ENCODE measurements at regions not wholly inside any gene's neighbourhood (a gene's known extent, or its start where the extent isn't known, plus 50 kb on each side); places are given as distances from the start of the nearest gene placed in this dataset.

DNA sequence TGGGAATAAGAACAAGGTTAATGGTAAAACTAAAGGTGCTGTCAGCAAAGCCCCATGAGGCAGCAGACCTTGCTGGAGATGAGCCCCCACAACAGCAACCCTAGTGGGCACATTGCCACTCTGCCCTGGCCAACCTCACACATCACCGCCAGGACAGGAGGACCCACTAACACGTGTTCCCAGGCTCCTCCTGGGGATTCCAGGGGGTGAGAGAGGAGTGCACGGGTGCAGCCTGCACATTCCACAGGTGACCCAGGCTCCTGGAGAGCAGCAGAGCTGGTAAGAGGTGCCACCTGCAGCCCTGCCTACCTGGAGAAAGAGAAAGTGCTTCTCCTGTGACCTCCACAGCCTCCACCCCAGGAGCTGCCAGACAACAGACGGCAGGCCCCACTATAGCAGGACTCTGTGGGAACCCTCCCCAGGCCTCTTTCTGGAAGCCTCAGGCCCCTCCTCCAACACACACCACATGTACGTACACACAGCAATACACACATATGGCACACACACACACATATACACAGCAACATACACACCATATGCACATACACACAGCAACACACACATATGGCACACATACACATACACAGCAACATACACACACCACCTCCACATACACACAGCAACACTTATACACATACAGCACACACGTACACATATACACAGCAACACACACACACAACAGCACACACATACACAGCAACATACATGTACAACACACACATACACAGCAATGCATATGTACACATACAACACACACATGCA lies 187.1 kb downstream of the GLI2 start:
- TF ChIP-seq, protein P1, sequence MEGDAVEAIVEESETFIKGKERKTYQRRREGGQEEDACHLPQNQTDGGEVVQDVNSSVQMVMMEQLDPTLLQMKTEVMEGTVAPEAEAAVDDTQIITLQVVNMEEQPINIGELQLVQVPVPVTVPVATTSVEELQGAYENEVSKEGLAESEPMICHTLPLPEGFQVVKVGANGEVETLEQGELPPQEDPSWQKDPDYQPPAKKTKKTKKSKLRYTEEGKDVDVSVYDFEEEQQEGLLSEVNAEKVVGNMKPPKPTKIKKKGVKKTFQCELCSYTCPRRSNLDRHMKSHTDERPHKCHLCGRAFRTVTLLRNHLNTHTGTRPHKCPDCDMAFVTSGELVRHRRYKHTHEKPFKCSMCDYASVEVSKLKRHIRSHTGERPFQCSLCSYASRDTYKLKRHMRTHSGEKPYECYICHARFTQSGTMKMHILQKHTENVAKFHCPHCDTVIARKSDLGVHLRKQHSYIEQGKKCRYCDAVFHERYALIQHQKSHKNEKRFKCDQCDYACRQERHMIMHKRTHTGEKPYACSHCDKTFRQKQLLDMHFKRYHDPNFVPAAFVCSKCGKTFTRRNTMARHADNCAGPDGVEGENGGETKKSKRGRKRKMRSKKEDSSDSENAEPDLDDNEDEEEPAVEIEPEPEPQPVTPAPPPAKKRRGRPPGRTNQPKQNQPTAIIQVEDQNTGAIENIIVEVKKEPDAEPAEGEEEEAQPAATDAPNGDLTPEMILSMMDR (IDR thresholded peaks at IDR 0.05), result no peak
- no peaks in the 10 kb centered on the region for H3K9me3 Mint-ChIP-seq (ENCODE audit: low read depth)
- H3K27me3 Mint-ChIP-seq (ENCODE audit: low read depth), result no peaks in the 10 kb centered on the region
- peaks cover 52% of the 10 kb centered on the region for H3K4me1 Mint-ChIP-seq (ENCODE audit: low read depth)
- no peak overlapping the region for H3K27ac Mint-ChIP-seq (ENCODE audit: unreplicated experiment)
- DNase-seq (ENCODE audit: low spot score), result no peak
- peaks cover 4% of the 10 kb centered on the region for H3K36me3 Mint-ChIP-seq (ENCODE audit: low read depth)
- H3K4me3 Mint-ChIP-seq (ENCODE audit: unreplicated experiment), result no peak overlapping the region

DNA sequence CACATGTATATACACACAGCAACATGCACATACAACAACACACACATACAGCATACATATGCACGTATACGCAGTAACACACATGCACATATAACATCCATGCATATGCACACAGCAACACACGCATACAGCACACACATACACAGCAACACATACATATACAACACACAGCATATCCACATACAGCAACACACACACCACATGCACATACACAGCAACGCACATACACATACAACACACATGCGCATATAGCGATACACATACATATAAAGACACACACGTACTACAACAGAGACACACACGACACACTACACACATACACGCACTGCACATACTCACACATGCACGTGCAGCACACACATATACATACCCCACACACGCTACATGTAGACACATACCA lies 187.8 kb downstream of the GLI2 start:
- H3K27ac Mint-ChIP-seq (ENCODE audit: unreplicated experiment), result no peak overlapping the region
- H3K4me3 Mint-ChIP-seq (ENCODE audit: unreplicated experiment), result no peak overlapping the region
- TF ChIP-seq, protein P1 (IDR thresholded peaks at IDR 0.05), result no peak
- no peak for DNase-seq (ENCODE audit: low spot score)
- H3K4me1 Mint-ChIP-seq (ENCODE audit: low read depth), result peaks cover 47% of the 10 kb centered on the region
- peaks cover 9% of the 10 kb centered on the region for H3K36me3 Mint-ChIP-seq (ENCODE audit: low read depth)
- H3K27me3 Mint-ChIP-seq (ENCODE audit: low read depth), result no peaks in the 10 kb centered on the region
- H3K9me3 Mint-ChIP-seq (ENCODE audit: low read depth), result no peaks in the 10 kb centered on the region

DNA sequence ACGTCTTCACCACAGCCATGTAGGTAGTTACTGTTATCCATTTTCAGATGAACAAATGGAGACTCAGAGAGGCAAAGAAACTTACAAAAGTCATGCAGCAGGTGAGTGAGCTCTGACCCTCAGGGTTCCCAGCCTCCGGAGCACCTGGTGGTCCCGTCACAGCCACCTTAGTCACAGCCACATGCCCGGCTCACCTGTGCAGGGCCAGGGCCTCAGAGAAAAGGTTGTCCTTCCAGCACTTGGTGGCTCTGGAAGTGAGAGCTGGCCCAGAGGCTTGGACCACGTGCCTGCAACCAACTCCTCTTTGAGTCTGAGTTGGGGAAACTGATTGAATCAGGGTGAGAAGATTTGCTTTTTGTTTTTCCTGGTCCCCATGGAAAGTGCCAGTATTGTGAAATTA lies 189.3 kb downstream of the GLI2 start:
- no peaks in the 10 kb centered on the region for H3K9me3 Mint-ChIP-seq (ENCODE audit: low read depth)
- H3K36me3 Mint-ChIP-seq (ENCODE audit: low read depth), result peaks cover 16% of the 10 kb centered on the region
- TF ChIP-seq, protein P1 (IDR thresholded peaks at IDR 0.05), result no peak
- no peak overlapping the region for H3K27ac Mint-ChIP-seq (ENCODE audit: unreplicated experiment)
- no peaks in the 10 kb centered on the region for H3K27me3 Mint-ChIP-seq (ENCODE audit: low read depth)
- H3K4me1 Mint-ChIP-seq (ENCODE audit: low read depth), result peaks cover 42% of the 10 kb centered on the region
- no peak for DNase-seq (ENCODE audit: low spot score)
- no peak overlapping the region for H3K4me3 Mint-ChIP-seq (ENCODE audit: unreplicated experiment)

DNA sequence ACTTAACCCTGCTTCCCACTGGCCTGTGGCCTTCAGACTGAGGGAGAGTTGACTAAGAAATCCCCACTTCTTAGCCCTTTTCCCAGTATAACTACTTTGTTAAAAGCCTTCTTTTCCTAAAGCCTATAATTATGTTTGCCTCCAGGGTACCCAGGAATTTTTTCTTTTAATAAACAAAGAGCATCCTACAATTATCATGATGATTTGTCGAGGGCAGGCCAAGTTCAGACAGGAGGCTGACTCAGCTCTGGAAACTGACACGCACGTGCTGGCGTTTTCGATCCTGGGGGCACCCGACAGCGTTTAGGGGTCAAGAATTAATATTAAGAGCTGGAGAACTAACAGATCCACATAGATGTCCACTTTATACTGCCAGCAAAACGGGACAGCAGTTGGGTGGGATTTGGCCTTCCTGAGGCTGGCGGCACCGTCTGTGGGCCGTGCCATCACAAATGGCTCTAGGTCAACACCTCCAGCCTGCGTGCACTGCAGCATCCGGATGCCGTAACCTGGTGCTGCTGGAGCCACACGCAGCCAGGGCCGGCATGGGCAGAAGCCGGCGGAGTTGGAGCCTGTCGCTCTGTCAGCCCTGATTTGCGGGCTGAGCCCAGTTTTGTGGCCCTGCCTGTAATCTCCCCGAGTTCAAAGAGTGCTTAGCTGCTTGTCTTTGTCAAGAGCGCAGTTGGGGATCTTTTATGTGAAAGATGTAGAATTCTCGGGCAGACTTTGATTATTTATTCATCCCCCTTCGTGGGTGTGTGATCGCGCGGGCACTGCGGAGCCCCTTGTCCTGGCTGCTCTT lies 191.0 kb downstream of the GLI2 start:
- Mint-ChIP-seq H3K4me3 (ENCODE audit: unreplicated experiment) (no peak overlapping the region), H3K36me3 (ENCODE audit: low read depth) (peaks cover 17% of the 10 kb centered on the region), H3K4me1 (ENCODE audit: low read depth) (peaks cover 30% of the 10 kb centered on the region), H3K27ac (ENCODE audit: unreplicated experiment) (peak overlapping the region; percentile 53), H3K9me3 (ENCODE audit: low read depth) (no peaks in the 10 kb centered on the region), H3K27me3 (ENCODE audit: low read depth) (no peaks in the 10 kb centered on the region)
- DNase-seq (ENCODE audit: low spot score), result no peak
- TF ChIP-seq, protein P1 (IDR thresholded peaks at IDR 0.05), result no peak

DNA sequence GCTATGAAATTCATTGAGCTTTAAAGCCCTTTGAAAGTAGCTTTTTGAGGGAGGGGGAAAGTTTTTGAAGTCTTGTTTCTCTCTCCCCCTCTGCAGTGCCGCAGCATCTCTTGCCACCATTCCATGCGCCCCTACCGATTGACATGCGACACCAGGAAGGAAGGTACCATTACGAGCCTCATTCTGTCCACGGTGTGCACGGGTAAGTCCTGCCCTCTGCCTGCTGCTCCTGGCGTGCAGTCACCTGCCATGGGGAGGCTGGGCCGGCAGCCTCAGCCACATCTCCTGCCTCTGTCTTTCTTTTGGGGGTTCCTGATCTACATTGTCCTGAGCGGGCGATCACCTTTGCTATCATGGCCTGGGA lies 191.6 kb downstream of the GLI2 start:
- no peak overlapping the region for H3K4me3 Mint-ChIP-seq (ENCODE audit: unreplicated experiment)

More for the DNA sequence above, 191.6 kb downstream of the GLI2 start:
- Mint-ChIP-seq H3K4me1 (ENCODE audit: low read depth) (peaks cover 28% of the 10 kb centered on the region), H3K27me3 (ENCODE audit: low read depth) (no peaks in the 10 kb centered on the region), H3K36me3 (ENCODE audit: low read depth) (peaks cover 17% of the 10 kb centered on the region), H3K9me3 (ENCODE audit: low read depth) (no peaks in the 10 kb centered on the region), H3K27ac (ENCODE audit: unreplicated experiment) (peak overlapping the region; percentile 53)
- TF ChIP-seq, protein P1 (IDR thresholded peaks at IDR 0.05), result no peak
- no peak for DNase-seq (ENCODE audit: low spot score)
